ENCODE measurements at regions not wholly inside any gene's neighbourhood (a gene's known extent, or its start where the extent isn't known, plus 50 kb on each side); places are given as distances from the start of the nearest gene placed in this dataset.

GRCh38 chr12:107462428-107463332 lies 222.9 kb upstream of the PWP1 start:
- Histone ChIP-seq H3K27me3 (no peaks in the 10 kb centered on the region), H3K36me3 (ENCODE audit: low read depth, missing control alignments) (no peaks in the 10 kb centered on the region), H3K4me3 (no peak overlapping the region), H3K4me1 (no peaks in the 10 kb centered on the region), H3K27ac (no peak overlapping the region), H3K9me3 (no peaks in the 10 kb centered on the region)
- TF ChIP-seq POLR2A (IDR thresholded peaks at IDR 0.05), result no peak
- TF ChIP-seq CTCF (IDR thresholded peaks at IDR 0.05), result no peak
- intact Hi-C loops (cut with DNase I; ENCODE audit: low total_unique reads), result no loop called here
- WGBS, 2 donors, result 92 to 98% methylated on average over 4 of the region's 4 CpGs
- no peak for DNase-seq

GRCh38 chr12:107464644-107465043 lies 221.0 kb upstream of the PWP1 start:
- Histone ChIP-seq H3K4me3 (no peak overlapping the region), H3K27ac (no peak overlapping the region), H3K36me3 (ENCODE audit: low read depth, missing control alignments) (no peaks in the 10 kb centered on the region), H3K27me3 (no peaks in the 10 kb centered on the region), H3K9me3 (no peaks in the 10 kb centered on the region), H3K4me1 (peaks cover 10% of the 10 kb centered on the region)
- 86 to 94% methylated on average over 1 of the region's 1 CpG for WGBS, 2 donors
- intact Hi-C loops (cut with DNase I; ENCODE audit: low total_unique reads), result no loop called here
- no peak for DNase-seq
- TF ChIP-seq POLR2A (IDR thresholded peaks at IDR 0.05) (no peak), CTCF (IDR thresholded peaks at IDR 0.05) (no peak)

- TF ChIP-seq POLR2A (IDR thresholded peaks at IDR 0.05) (no peak), CTCF (IDR thresholded peaks at IDR 0.05) (no peak)
- DNase-seq, result no peak
- H3K27me3 ChIP-seq, result no peaks in the 10 kb centered on the region
- H3K9me3 ChIP-seq, result no peaks in the 10 kb centered on the region
- WGBS, 2 donors, result 80 to 83% methylated on average over 11 of the region's 11 CpGs
- intact Hi-C loops (cut with DNase I; ENCODE audit: low total_unique reads), result no loop called here
- no peaks in the 10 kb centered on the region for H3K36me3 ChIP-seq (ENCODE audit: low read depth, missing control alignments)
- H3K4me1 ChIP-seq, result peaks cover 10% of the 10 kb centered on the region
- H3K4me3 ChIP-seq, result no peak overlapping the region
- H3K27ac ChIP-seq, result no peak overlapping the region
Observed at GRCh38 chr12:107465625-107466024, 220.0 kb upstream of the PWP1 start.

GRCh38 chr12:107467716-107468115 lies 217.9 kb upstream of the PWP1 start:
- 64 to 90% methylated on average over 6 of the region's 6 CpGs for WGBS, 2 donors
- Histone ChIP-seq H3K27ac (no peak overlapping the region), H3K4me3 (no peak overlapping the region), H3K36me3 (ENCODE audit: low read depth, missing control alignments) (no peaks in the 10 kb centered on the region), H3K27me3 (no peaks in the 10 kb centered on the region), H3K4me1 (peaks cover 10% of the 10 kb centered on the region), H3K9me3 (no peaks in the 10 kb centered on the region)
- TF ChIP-seq POLR2A (IDR thresholded peaks at IDR 0.05) (no peak), CTCF (IDR thresholded peaks at IDR 0.05) (no peak)
- intact Hi-C loops (cut with DNase I; ENCODE audit: low total_unique reads), result no loop called here
- DNase-seq, result no peak

GRCh38 chr12:107468182-107468581 lies 217.4 kb upstream of the PWP1 start:
- Histone ChIP-seq H3K4me3 (no peak overlapping the region), H3K4me1 (peaks cover 10% of the 10 kb centered on the region), H3K27me3 (no peaks in the 10 kb centered on the region), H3K9me3 (no peaks in the 10 kb centered on the region), H3K27ac (no peak overlapping the region), H3K36me3 (ENCODE audit: low read depth, missing control alignments) (no peaks in the 10 kb centered on the region)
- intact Hi-C loops (cut with DNase I; ENCODE audit: low total_unique reads), result no loop called here
- TF ChIP-seq POLR2A (IDR thresholded peaks at IDR 0.05) (no peak), CTCF (IDR thresholded peaks at IDR 0.05) (no peak)
- WGBS, 2 donors, result 24 to 52% methylated on average over 3 to 4 of the region's 4 CpGs
- peak; percentile 68 for DNase-seq

All from testis (tissue), 2 donors.